HG03520 (cell line): ENCODE measurements at regions not wholly inside any gene's neighbourhood (a gene's known extent, or its start where the extent isn't known, plus 50 kb on each side); places are given as distances from the start of the nearest gene placed in this dataset.
"Not testable (repeated sequence)": the region's sequence is repeated elsewhere in the genome, so short reads cannot be mapped to it uniquely, and the experiment has no call there.

Experiments
- ATAC-seq: cut with Tn5 transposase; IDR thresholded peaks from one replicate; pipeline ENCODE4 v1.9.1; 2021; ENCODE audit warnings: mild to moderate bottlenecking, moderate library complexity; ENCODE audit not compliant: unreplicated experiment

GRCh38 chr3:77707281-77707680 lies 667.4 kb downstream of the ROBO2 start:
- no peak for ATAC-seq

- ATAC-seq = no peak
Observed at GRCh38 chr3:77709155-77709554, 669.3 kb downstream of the ROBO2 start.

GRCh38 chr3:77718311-77718710 lies 678.4 kb downstream of the ROBO2 start:
- ATAC-seq = no peak

- no peak for ATAC-seq
Observed at GRCh38 chr3:77720460-77720971, 680.6 kb downstream of the ROBO2 start.

- no peak for ATAC-seq
Observed at GRCh38 chr3:77726517-77726916, 686.6 kb downstream of the ROBO2 start.

GRCh38 chr3:77746048-77746447 lies 706.1 kb downstream of the ROBO2 start:
- no peak for ATAC-seq

GRCh38 chr3:77746892-77747291 lies 707.0 kb downstream of the ROBO2 start:
- ATAC-seq = no peak

GRCh38 chr3:77756397-77756975 lies 716.6 kb downstream of the ROBO2 start:
- not testable (repeated sequence) for ATAC-seq

- no peak for ATAC-seq
Observed at GRCh38 chr3:77772459-77772858, 732.6 kb downstream of the ROBO2 start.

- no peak for ATAC-seq
Observed at GRCh38 chr3:77773084-77773483, 733.2 kb downstream of the ROBO2 start.

- no peak for ATAC-seq
Observed at GRCh38 chr3:77780278-77780996, 740.5 kb downstream of the ROBO2 start.

- ATAC-seq = no peak
Observed at GRCh38 chr3:77786216-77786615, 746.3 kb downstream of the ROBO2 start.

- ATAC-seq = no peak
Observed at GRCh38 chr3:77795013-77795412, 755.1 kb downstream of the ROBO2 start.

GRCh38 chr3:77799278-77799677 lies 759.4 kb downstream of the ROBO2 start:
- ATAC-seq = no peak

- ATAC-seq = no peak
Observed at GRCh38 chr3:77800893-77801292, 761.0 kb downstream of the ROBO2 start.

- ATAC-seq = no peak
Observed at GRCh38 chr3:77807312-77807711, 767.4 kb downstream of the ROBO2 start.

- ATAC-seq = no peak
Observed at GRCh38 chr3:77814845-77815244, 774.9 kb downstream of the ROBO2 start.

- no peak for ATAC-seq
Observed at GRCh38 chr3:77815467-77815866, 775.6 kb downstream of the ROBO2 start.

GRCh38 chr3:77816366-77816765 lies 776.5 kb downstream of the ROBO2 start:
- ATAC-seq = no peak

GRCh38 chr3:77825001-77825827 lies 785.3 kb downstream of the ROBO2 start:
- ATAC-seq = no peak

- no peak for ATAC-seq
Observed at GRCh38 chr3:77835921-77836320, 796.0 kb downstream of the ROBO2 start.
